ENCODE measurements at regions not wholly inside any gene's neighbourhood (a gene's known extent, or its start where the extent isn't known, plus 50 kb on each side); places are given as distances from the start of the nearest gene placed in this dataset.

- DNase-seq (ENCODE audit: low read depth): no peak
- H3K4me3 ChIP-seq (ENCODE audit: low read length): no peak overlapping the region
- TF ChIP-seq CTCF (conservative IDR thresholded peaks at IDR 0.05; ENCODE audit: low read length): no peak
These were observed 343.8 kb upstream of the MYT1L start for GRCh38 chr2:2674831-2675230.

GRCh38 chr2:2673406-2673805 is 342.3 kb upstream of the MYT1L start:
- TF ChIP-seq CTCF (conservative IDR thresholded peaks at IDR 0.05; ENCODE audit: low read length): no peak
- DNase-seq (ENCODE audit: low read depth): no peak

GRCh38 chr2:2672249-2672648 is 341.2 kb upstream of the MYT1L start:
- no peak for TF ChIP-seq CTCF (conservative IDR thresholded peaks at IDR 0.05; ENCODE audit: low read length)

More at GRCh38 chr2:2673406-2673805, 342.3 kb upstream of the MYT1L start:
- H3K4me3 ChIP-seq (ENCODE audit: low read length): no peak overlapping the region

GRCh38 chr2:2671826-2672225 is 340.8 kb upstream of the MYT1L start:
- TF ChIP-seq CTCF (conservative IDR thresholded peaks at IDR 0.05; ENCODE audit: low read length): no peak
- DNase-seq (ENCODE audit: low read depth): no peak
- H3K4me3 ChIP-seq (ENCODE audit: low read length): no peak overlapping the region

More at GRCh38 chr2:2672249-2672648, 341.2 kb upstream of the MYT1L start:
- H3K4me3 ChIP-seq (ENCODE audit: low read length): no peak overlapping the region
- no peak for DNase-seq (ENCODE audit: low read depth)

- no peak for DNase-seq (ENCODE audit: low read depth)
- no peak for TF ChIP-seq CTCF (conservative IDR thresholded peaks at IDR 0.05; ENCODE audit: low read length)
These were observed 338.2 kb upstream of the MYT1L start for GRCh38 chr2:2669316-2669715.

GRCh38 chr2:2668681-2669265 is 337.7 kb upstream of the MYT1L start:
- no peak for DNase-seq (ENCODE audit: low read depth)
- no peak for TF ChIP-seq CTCF (conservative IDR thresholded peaks at IDR 0.05; ENCODE audit: low read length)
- no peak overlapping the region for H3K4me3 ChIP-seq (ENCODE audit: low read length)

More at GRCh38 chr2:2669316-2669715, 338.2 kb upstream of the MYT1L start:
- no peak overlapping the region for H3K4me3 ChIP-seq (ENCODE audit: low read length)

GRCh38 chr2:2667690-2668089 is 336.6 kb upstream of the MYT1L start:
- no peak for TF ChIP-seq CTCF (conservative IDR thresholded peaks at IDR 0.05; ENCODE audit: low read length)
- no peak overlapping the region for H3K4me3 ChIP-seq (ENCODE audit: low read length)
- DNase-seq (ENCODE audit: low read depth): no peak

Measured in AG10803 (cell line).